Esophagus squamous epithelium (tissue), 5 donors: ENCODE measurements at regions not wholly inside any gene's neighbourhood (a gene's known extent, or its start where the extent isn't known, plus 50 kb on each side); places are given as distances from the start of the nearest gene placed in this dataset.

ENCODE experiments used
- DNase-seq: peaks from one replicate; lab custom pipeline; 2025; lab: John Stamatoyannopoulos, UW
- H3K27ac ChIP-seq, 4 donors: fragments of 200-600 bp; sonication (generic); one replicate each; pipeline ENCODE4 v1.5.1; 2016 to 2019; ENCODE audit warnings: mild to moderate bottlenecking in 1 of 4
- H3K27me3 ChIP-seq, 4 donors: fragments of 200-600 bp; sonication (generic); 1 replicate in 3 of 4; 2 replicates in 1 of 4; pipeline versions ENCODE4 v1.5.1 to v1.6.0; 2017 to 2021; ENCODE audit warnings: antibody characterized with exemption in 1 of 4
- H3K36me3 ChIP-seq, 3 donors: fragments of 200-600 bp; sonication (generic); one replicate each; pipeline ENCODE4 v1.5.1; 2016 to 2019
- H3K4me1 ChIP-seq, 3 donors: fragments of 200-600 bp; sonication (generic); one replicate each; pipeline ENCODE4 v1.5.1; 2017 to 2019
- H3K4me3 ChIP-seq, 4 donors: fragments of 200-600 bp; sonication (generic); 1 replicate in 3 of 4; 2 replicates in 1 of 4; pipeline ENCODE4 v1.5.1; 2016 to 2019; ENCODE audit warnings: mild to moderate bottlenecking in 2 of 4, moderate library complexity in 1 of 4
- H3K9me3 ChIP-seq, 3 donors: fragments of 200-600 bp; sonication (generic); one replicate each; pipeline ENCODE4 v1.5.1; 2016 to 2019
- CTCF ChIP-seq, 6 experiments: fragments of 450-650 bp in 4 of 6; fragments of 200-600 bp in 2 of 6; sonication (generic) in 2 of 6; IDR thresholded peaks; one replicate each; pipeline ENCODE4 v1.5.1; 2016 to 2019; ENCODE audit warnings: antibody characterized with exemption in 6 of 6, mild to moderate bottlenecking in 4 of 6, moderate library complexity in 4 of 6
- POLR2A ChIP-seq, 4 donors: fragments of 450-650 bp; IDR thresholded peaks; one replicate each; pipeline ENCODE4 v1.6.1; 2017; ENCODE audit warnings: antibody characterized with exemption in 4 of 4, mild to moderate bottlenecking in 4 of 4, moderate library complexity in 3 of 4
- WGBS, 2 donors: methylation state at CpG; one replicate each; pipeline ENCODE4 v1.1.5; 2018; 5-methylcytosine and 5-hydroxymethylcytosine counted together
- intact Hi-C: fragments of 100-400 bp; cut with DNase I; formaldehyde crosslinking; loops from one replicate; pipeline ENCODE4 v1.15.0; 2022
- donor health status: DM: yes; HTN: yes; CAD: no.

- Histone ChIP-seq H3K4me1 (no peaks in the 10 kb centered on the region), H3K9me3 (peaks cover 0 to 4% (median 0%) of the 10 kb centered on the region in 3 donors), H3K27me3 (no peaks in the 10 kb centered on the region), H3K27ac (no peak overlapping the region), H3K4me3 (no peak overlapping the region), H3K36me3 (no peaks in the 10 kb centered on the region)
- no peak for TF ChIP-seq CTCF (IDR thresholded peaks at IDR 0.05)
- no peak for TF ChIP-seq POLR2A (IDR thresholded peaks at IDR 0.05)
- DNase-seq: no peak
- 31 to 37% methylated on average over 2 of the region's 2 CpGs for WGBS, 2 donors
- intact Hi-C loops: no loop called here
Measured at GRCh38 chr3:36011791-36012190, 368.5 kb upstream of the STAC start.

GRCh38 chr3:36013425-36013824 lies 366.9 kb upstream of the STAC start:
- Histone ChIP-seq H3K9me3 (peaks cover 0 to 3% (median 0%) of the 10 kb centered on the region in 3 donors), H3K36me3 (no peaks in the 10 kb centered on the region), H3K4me1 (no peaks in the 10 kb centered on the region), H3K27ac (no peak overlapping the region), H3K4me3 (no peak overlapping the region), H3K27me3 (no peaks in the 10 kb centered on the region)
- intact Hi-C loops: no loop called here
- TF ChIP-seq POLR2A (IDR thresholded peaks at IDR 0.05) (no peak), CTCF (IDR thresholded peaks at IDR 0.05) (no peak)
- DNase-seq: no peak
- 55 to 60% methylated on average over 1 of the region's 1 CpG for WGBS, 2 donors

- 77 to 83% methylated on average over 3 of the region's 3 CpGs for WGBS, 2 donors
- TF ChIP-seq CTCF (IDR thresholded peaks at IDR 0.05) (no peak), POLR2A (IDR thresholded peaks at IDR 0.05) (no peak)
Measured at GRCh38 chr3:36025232-36025631, 355.1 kb upstream of the STAC start.

GRCh38 chr3:36032180-36033047 lies 347.9 kb upstream of the STAC start:
- 82 to 88% methylated on average over 5 of the region's 6 CpGs for WGBS, 2 donors

More at GRCh38 chr3:36025232-36025631, 355.1 kb upstream of the STAC start:
- Histone ChIP-seq H3K9me3 (no peaks in the 10 kb centered on the region), H3K27me3 (no peaks in the 10 kb centered on the region), H3K4me1 (no peaks in the 10 kb centered on the region), H3K4me3 (no peak overlapping the region), H3K27ac (no peak overlapping the region), H3K36me3 (no peaks in the 10 kb centered on the region)
- intact Hi-C loops: no loop called here
- DNase-seq: no peak

More at GRCh38 chr3:36032180-36033047, 347.9 kb upstream of the STAC start:
- no peaks in the 10 kb centered on the region for H3K9me3 ChIP-seq
- no peaks in the 10 kb centered on the region for H3K36me3 ChIP-seq
- intact Hi-C loops: no loop called here
- H3K27ac ChIP-seq: no peak overlapping the region
- no peak for TF ChIP-seq CTCF (IDR thresholded peaks at IDR 0.05)
- TF ChIP-seq POLR2A (IDR thresholded peaks at IDR 0.05): no peak
- no peak for DNase-seq
- no peaks in the 10 kb centered on the region for H3K4me1 ChIP-seq
- H3K4me3 ChIP-seq: no peak overlapping the region
- no peaks in the 10 kb centered on the region for H3K27me3 ChIP-seq
